Prostate gland (tissue), 2 donors: ENCODE measurements at regions not wholly inside any gene's neighbourhood (a gene's known extent, or its start where the extent isn't known, plus 50 kb on each side); places are given as distances from the start of the nearest gene placed in this dataset.

Experiments used
- DNase-seq: peaks from one replicate; pipeline ENCODE4 v3.0.0-alpha.2; 2019; ENCODE audit warnings: low spot score
- H3K27ac ChIP-seq, 2 donors: fragments of 200-600 bp; sonication (generic); 2 replicates each; pipeline ENCODE4 v1.5.1; 2017 to 2019
- H3K27me3 ChIP-seq: fragments of 200-600 bp; sonication (generic); replicated peaks from 2 replicates; pipeline ENCODE4 v1.5.1; 2019; ENCODE audit not compliant: insufficient read depth
- H3K36me3 ChIP-seq, 2 donors: fragments of 200-600 bp; sonication (generic); 1 replicate in 1 of 2; 2 replicates in 1 of 2; pipeline versions ENCODE4 v1.5.1 to v1.8.1; 2017 to 2019
- H3K4me1 ChIP-seq: fragments of 200-600 bp; sonication (generic); replicated peaks from 2 replicates; pipeline ENCODE4 v1.5.1; 2019
- H3K4me3 ChIP-seq, 2 donors: fragments of 200-600 bp; sonication (generic); 2 replicates each; pipeline ENCODE4 v1.5.1; 2017 to 2019
- H3K9me3 ChIP-seq: fragments of 200-600 bp; sonication (generic); 2 replicates; pipeline ENCODE4 v1.5.1; 2017
- POLR2A ChIP-seq: fragments of 450-650 bp; IDR thresholded peaks from one replicate; pipeline ENCODE4 v1.6.1; 2016; ENCODE audit warnings: antibody characterized with exemption, mild to moderate bottlenecking
- POLR2AphosphoS5 ChIP-seq: sonication (generic); formaldehyde crosslinking; IDR thresholded peaks from one replicate; pipeline ENCODE4 v1.6.1; 2017; ENCODE audit warnings: antibody characterized with exemption
- WGBS: methylation state at CpG from one replicate; pipeline ENCODE4 v1.1.5; 2018; 5-methylcytosine and 5-hydroxymethylcytosine counted together
- intact Hi-C: fragments of 100-400 bp; cut with DNase I; formaldehyde crosslinking; loops from one replicate; pipeline ENCODE4 v1.14.2; 2022
- TF ChIP-seq, protein P1 (sequence below), 4 experiments: fragments of 200-600 bp in 2 of 4; fragments of 450-650 bp in 2 of 4; sonication (generic) in 2 of 4; IDR thresholded peaks; 1 replicate in 3 of 4; 2 replicates in 1 of 4; pipeline ENCODE4 v1.5.1; 2016 to 2019; ENCODE audit warnings: antibody characterized with exemption in 4 of 4, mild to moderate bottlenecking in 2 of 4, moderate library complexity in 2 of 4

DNA sequence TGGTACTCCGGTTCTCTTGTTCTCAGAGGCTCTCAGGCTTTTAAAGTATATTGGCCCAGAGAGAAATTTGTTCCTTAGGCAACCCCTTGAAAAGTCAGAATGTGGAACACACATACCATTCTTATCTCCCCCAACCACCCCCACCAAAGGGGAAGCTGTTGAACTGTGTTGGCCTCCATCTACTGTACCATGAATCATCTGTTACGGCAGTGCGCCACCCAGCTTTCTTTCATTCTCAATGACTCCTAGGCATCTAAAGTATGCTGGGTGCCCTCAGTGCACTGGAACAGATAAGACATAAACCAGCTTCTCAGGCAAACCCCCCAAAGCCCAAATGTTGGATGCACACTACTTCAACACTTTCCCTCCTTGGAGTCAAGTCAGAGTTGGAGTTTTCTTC is 696.2 kb upstream of the TENM4 start:
- no peak overlapping the region for H3K27ac ChIP-seq
- H3K4me3 ChIP-seq = no peak overlapping the region
- intact Hi-C loops = no loop called here
- no peak for TF ChIP-seq POLR2AphosphoS5
- TF ChIP-seq POLR2A = no peak
- TF ChIP-seq, protein P1, sequence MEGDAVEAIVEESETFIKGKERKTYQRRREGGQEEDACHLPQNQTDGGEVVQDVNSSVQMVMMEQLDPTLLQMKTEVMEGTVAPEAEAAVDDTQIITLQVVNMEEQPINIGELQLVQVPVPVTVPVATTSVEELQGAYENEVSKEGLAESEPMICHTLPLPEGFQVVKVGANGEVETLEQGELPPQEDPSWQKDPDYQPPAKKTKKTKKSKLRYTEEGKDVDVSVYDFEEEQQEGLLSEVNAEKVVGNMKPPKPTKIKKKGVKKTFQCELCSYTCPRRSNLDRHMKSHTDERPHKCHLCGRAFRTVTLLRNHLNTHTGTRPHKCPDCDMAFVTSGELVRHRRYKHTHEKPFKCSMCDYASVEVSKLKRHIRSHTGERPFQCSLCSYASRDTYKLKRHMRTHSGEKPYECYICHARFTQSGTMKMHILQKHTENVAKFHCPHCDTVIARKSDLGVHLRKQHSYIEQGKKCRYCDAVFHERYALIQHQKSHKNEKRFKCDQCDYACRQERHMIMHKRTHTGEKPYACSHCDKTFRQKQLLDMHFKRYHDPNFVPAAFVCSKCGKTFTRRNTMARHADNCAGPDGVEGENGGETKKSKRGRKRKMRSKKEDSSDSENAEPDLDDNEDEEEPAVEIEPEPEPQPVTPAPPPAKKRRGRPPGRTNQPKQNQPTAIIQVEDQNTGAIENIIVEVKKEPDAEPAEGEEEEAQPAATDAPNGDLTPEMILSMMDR (IDR thresholded peaks at IDR 0.05) = no peak
- H3K9me3 ChIP-seq = no peaks in the 10 kb centered on the region
- no peaks in the 10 kb centered on the region for H3K36me3 ChIP-seq
- DNase-seq = no peak
- no peaks in the 10 kb centered on the region for H3K27me3 ChIP-seq
- WGBS = 86% methylated on average over 3 of the region's 3 CpGs
- no peaks in the 10 kb centered on the region for H3K4me1 ChIP-seq

GRCh38 chr11:80129396-80129795 is 688.6 kb upstream of the TENM4 start:
- Histone ChIP-seq H3K4me1 (no peaks in the 10 kb centered on the region), H3K27ac (no peak overlapping the region), H3K4me3 (no peak overlapping the region), H3K27me3 (no peaks in the 10 kb centered on the region), H3K36me3 (no peaks in the 10 kb centered on the region), H3K9me3 (no peaks in the 10 kb centered on the region)
- TF ChIP-seq POLR2AphosphoS5 (no peak), POLR2A (no peak)
- TF ChIP-seq, protein P1 (IDR thresholded peaks at IDR 0.05) = no peak
- DNase-seq = no peak
- intact Hi-C loops = no loop called here

GRCh38 chr11:80122211-80122610 is 681.4 kb upstream of the TENM4 start:
- Histone ChIP-seq H3K9me3 (no peaks in the 10 kb centered on the region), H3K27ac (no peak overlapping the region), H3K36me3 (no peaks in the 10 kb centered on the region), H3K27me3 (no peaks in the 10 kb centered on the region), H3K4me1 (no peaks in the 10 kb centered on the region), H3K4me3 (no peak overlapping the region)
- TF ChIP-seq, protein P1 (IDR thresholded peaks at IDR 0.05) = no peak
- no peak for TF ChIP-seq POLR2AphosphoS5
- TF ChIP-seq POLR2A = no peak
- WGBS = 30% methylated on average over 2 of the region's 2 CpGs
- no peak for DNase-seq
- intact Hi-C loops = no loop called here

- 49% methylated on average over 2 of the region's 2 CpGs for WGBS
- Histone ChIP-seq H3K36me3 (no peaks in the 10 kb centered on the region), H3K27me3 (no peaks in the 10 kb centered on the region), H3K27ac (no peak overlapping the region), H3K9me3 (no peaks in the 10 kb centered on the region), H3K4me3 (no peak overlapping the region), H3K4me1 (no peaks in the 10 kb centered on the region)
- intact Hi-C loops = no loop called here
- DNase-seq = no peak
- TF ChIP-seq POLR2A = no peak
- TF ChIP-seq, protein P1 (IDR thresholded peaks at IDR 0.05) = no peak
- no peak for TF ChIP-seq POLR2AphosphoS5
Measured at GRCh38 chr11:80118073-80118472, 677.2 kb upstream of the TENM4 start.

DNA sequence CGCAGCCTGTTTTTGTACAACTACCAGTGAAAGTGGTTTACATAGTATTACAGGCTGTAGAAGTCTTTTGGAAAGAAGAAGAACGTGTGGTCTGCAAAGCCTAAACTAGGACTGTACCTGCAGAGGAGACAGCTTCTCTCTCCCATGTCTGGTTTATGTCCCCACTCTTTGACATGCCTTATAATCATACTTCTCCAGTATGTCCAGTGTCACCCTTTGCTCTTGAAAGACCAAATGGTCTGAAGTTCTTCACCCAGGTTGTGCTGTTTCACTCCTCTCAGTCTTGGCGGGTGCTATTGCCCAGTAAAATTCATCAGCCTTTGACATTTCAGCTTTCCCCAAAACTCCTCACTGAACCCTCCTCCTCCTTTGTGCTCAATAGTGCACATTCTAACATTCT is 676.0 kb upstream of the TENM4 start:
- no peak for TF ChIP-seq POLR2AphosphoS5
- TF ChIP-seq, protein P1 (IDR thresholded peaks at IDR 0.05) = no peak
- TF ChIP-seq POLR2A = no peak
- H3K27ac ChIP-seq = no peak overlapping the region
- no peaks in the 10 kb centered on the region for H3K36me3 ChIP-seq
- H3K9me3 ChIP-seq = no peaks in the 10 kb centered on the region
- no peak for DNase-seq
- no peak overlapping the region for H3K4me3 ChIP-seq
- H3K4me1 ChIP-seq = no peaks in the 10 kb centered on the region
- WGBS = 81% methylated on average over 3 of the region's 3 CpGs
- no peaks in the 10 kb centered on the region for H3K27me3 ChIP-seq
- intact Hi-C loops = no loop called here
